Heart left ventricle (tissue), 13 donors: ENCODE measurements at regions not wholly inside any gene's neighbourhood (a gene's known extent, or its start where the extent isn't known, plus 50 kb on each side); places are given as distances from the start of the nearest gene placed in this dataset.

Source experiments
- POLR2A ChIP-seq, 2 donors: fragments of 450-650 bp; IDR thresholded peaks; one replicate each; pipeline ENCODE4 v1.6.1; 2017; ENCODE audit warnings: antibody characterized with exemption in 2 of 2, mild to moderate bottlenecking in 2 of 2, moderate library complexity in 2 of 2
- TF ChIP-seq, protein P1 (sequence below), 12 donors: fragments of 200-600 bp; sonication (generic) in 4 of 12; IDR thresholded peaks; one replicate each; pipeline versions ENCODE4 v1.5.0 to v1.8.0; 2018 to 2022; ENCODE audit warnings: antibody characterized with exemption in 12 of 12, mild to moderate bottlenecking in 5 of 12
- donor health status: ischemic (EF 13 %, LVEDD 7.1; RV severe dilation, severe dysfunction).
- donor health status: DM: no; HTN: yes; CAD: no.
- donor health status: DM: no; HTN: no; CAD: no.
- donor health status: ischemic (EF 25% LVEDD 6.9; RV normal size, moderate dysfunction).
- donor health status: ischemic (EF 25% LVEDD 5.7; RV mildly dilated, moderate dysfunction).
- donor health status: ischemic (EF 35%, LVEDD 5.7; RV mildly dilated, moderate dysfunction).
- donor health status: nonischemic (EF 11% LVEDD 7.7; RV severe dilation, severe dysfunction).
- donor health status: DM: yes; HTN: yes; CAD: no.
- donor health status: PGD.
- donor health status: ischemic (EF 29% LVEDD 5.4; RV normal size, mild dysfunction).
- donor health status: nonischemic (EF 23%, LVEDD 6.1; RV moderate dilation, normal function).

DNA sequence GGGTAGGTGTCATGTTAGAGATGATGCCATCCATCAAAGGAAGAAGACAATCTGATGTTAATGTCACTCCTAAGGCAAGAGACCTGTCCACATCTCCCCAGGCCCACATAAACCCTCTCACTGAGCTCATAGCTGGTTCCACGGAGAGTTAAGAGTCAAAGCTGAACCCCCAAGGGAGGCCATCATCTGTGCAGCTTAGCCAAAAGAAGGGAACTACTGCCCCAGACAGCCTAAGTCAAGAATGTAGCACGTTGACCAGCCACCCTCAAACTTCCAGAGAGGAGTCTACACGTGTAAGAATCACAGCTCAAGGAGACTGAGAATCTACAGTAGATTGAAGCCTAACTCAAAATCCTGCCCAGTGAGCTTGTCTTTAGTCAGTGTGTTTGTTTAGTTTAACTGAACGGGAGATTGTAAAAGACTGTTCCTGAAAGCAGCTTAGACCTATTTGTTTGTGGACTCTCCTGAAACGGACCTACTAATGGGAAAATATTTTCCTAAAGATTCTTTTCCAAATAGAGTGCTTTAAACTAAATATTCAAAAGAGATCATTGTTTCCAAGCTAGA is 192.7 kb upstream of the NFE2L3 start:
- TF ChIP-seq POLR2A (IDR thresholded peaks at IDR 0.05), result no peak
- TF ChIP-seq, protein P1, sequence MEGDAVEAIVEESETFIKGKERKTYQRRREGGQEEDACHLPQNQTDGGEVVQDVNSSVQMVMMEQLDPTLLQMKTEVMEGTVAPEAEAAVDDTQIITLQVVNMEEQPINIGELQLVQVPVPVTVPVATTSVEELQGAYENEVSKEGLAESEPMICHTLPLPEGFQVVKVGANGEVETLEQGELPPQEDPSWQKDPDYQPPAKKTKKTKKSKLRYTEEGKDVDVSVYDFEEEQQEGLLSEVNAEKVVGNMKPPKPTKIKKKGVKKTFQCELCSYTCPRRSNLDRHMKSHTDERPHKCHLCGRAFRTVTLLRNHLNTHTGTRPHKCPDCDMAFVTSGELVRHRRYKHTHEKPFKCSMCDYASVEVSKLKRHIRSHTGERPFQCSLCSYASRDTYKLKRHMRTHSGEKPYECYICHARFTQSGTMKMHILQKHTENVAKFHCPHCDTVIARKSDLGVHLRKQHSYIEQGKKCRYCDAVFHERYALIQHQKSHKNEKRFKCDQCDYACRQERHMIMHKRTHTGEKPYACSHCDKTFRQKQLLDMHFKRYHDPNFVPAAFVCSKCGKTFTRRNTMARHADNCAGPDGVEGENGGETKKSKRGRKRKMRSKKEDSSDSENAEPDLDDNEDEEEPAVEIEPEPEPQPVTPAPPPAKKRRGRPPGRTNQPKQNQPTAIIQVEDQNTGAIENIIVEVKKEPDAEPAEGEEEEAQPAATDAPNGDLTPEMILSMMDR (IDR thresholded peaks at IDR 0.05), result no peak
